ENCODE measurements at regions not wholly inside any gene's neighbourhood (a gene's known extent, or its start where the extent isn't known, plus 50 kb on each side); places are given as distances from the start of the nearest gene placed in this dataset.

GRCh38 chr18:56545464-56545863, 92.9 kb downstream of the TXNL1 start:
- Mint-ChIP-seq H3K27me3 (peaks cover 0 to 7% of the 10 kb centered on the region in 2 donors), H3K9me3 (no peaks in the 10 kb centered on the region), H3K27ac (no peak overlapping the region), H3K4me3 (no peak overlapping the region), H3K4me1 (ENCODE audit: low read depth in 2 of 2) (peaks cover 0 to 4% of the 10 kb centered on the region in 2 donors), H3K36me3 (no peaks in the 10 kb centered on the region)
- no peak for DNase-seq (ENCODE audit: low spot score)
- no peak for ATAC-seq

- no peak overlapping the region for H3K4me3 Mint-ChIP-seq
Observed at GRCh38 chr18:56542476-56542875, 95.9 kb downstream of the TXNL1 start.

GRCh38 chr18:56541793-56542192, 96.6 kb downstream of the TXNL1 start:
- no peak overlapping the region for H3K27ac Mint-ChIP-seq
- peaks cover 0 to 7% of the 10 kb centered on the region in 2 donors for H3K27me3 Mint-ChIP-seq
- DNase-seq (ENCODE audit: low spot score) = no peak
- ATAC-seq = no peak
- peaks cover 0 to 4% of the 10 kb centered on the region in 2 donors for H3K4me1 Mint-ChIP-seq (ENCODE audit: low read depth in 2 of 2)
- no peaks in the 10 kb centered on the region for H3K36me3 Mint-ChIP-seq
- H3K9me3 Mint-ChIP-seq = no peaks in the 10 kb centered on the region
- no peak overlapping the region for H3K4me3 Mint-ChIP-seq

More at GRCh38 chr18:56542476-56542875, 95.9 kb downstream of the TXNL1 start:
- ATAC-seq (no peak), DNase-seq (ENCODE audit: low spot score) (no peak)
- no peaks in the 10 kb centered on the region for H3K9me3 Mint-ChIP-seq
- no peaks in the 10 kb centered on the region for H3K36me3 Mint-ChIP-seq
- H3K27me3 Mint-ChIP-seq = peaks cover 0 to 7% of the 10 kb centered on the region in 2 donors
- peaks cover 0 to 4% of the 10 kb centered on the region in 2 donors for H3K4me1 Mint-ChIP-seq (ENCODE audit: low read depth in 2 of 2)
- no peak overlapping the region for H3K27ac Mint-ChIP-seq

GRCh38 chr18:56541340-56541739, 97.1 kb downstream of the TXNL1 start:
- H3K4me3 Mint-ChIP-seq = no peak overlapping the region
- no peak for ATAC-seq

GRCh38 chr18:56538746-56539145, 99.6 kb downstream of the TXNL1 start:
- Mint-ChIP-seq H3K4me1 (ENCODE audit: low read depth in 2 of 2) (peaks cover 0 to 4% of the 10 kb centered on the region in 2 donors), H3K27me3 (no peaks in the 10 kb centered on the region), H3K4me3 (no peak overlapping the region), H3K36me3 (no peaks in the 10 kb centered on the region), H3K27ac (no peak overlapping the region), H3K9me3 (no peaks in the 10 kb centered on the region)
- DNase-seq (ENCODE audit: low spot score) = no peak
- no peak for ATAC-seq

More at GRCh38 chr18:56541340-56541739, 97.1 kb downstream of the TXNL1 start:
- no peaks in the 10 kb centered on the region for H3K36me3 Mint-ChIP-seq
- peaks cover 0 to 4% of the 10 kb centered on the region in 2 donors for H3K4me1 Mint-ChIP-seq (ENCODE audit: low read depth in 2 of 2)
- peaks cover 0 to 7% of the 10 kb centered on the region in 2 donors for H3K27me3 Mint-ChIP-seq
- no peak for DNase-seq (ENCODE audit: low spot score)
- H3K27ac Mint-ChIP-seq = peak overlapping the region in 1 of 2 donors; percentile 14
- no peaks in the 10 kb centered on the region for H3K9me3 Mint-ChIP-seq

GRCh38 chr18:56532176-56532840, 106.1 kb downstream of the TXNL1 start:
- peaks cover 4% of the 10 kb centered on the region for H3K36me3 Mint-ChIP-seq
- DNase-seq (ENCODE audit: low spot score) = no peak
- H3K9me3 Mint-ChIP-seq = peaks cover 4% of the 10 kb centered on the region
- ATAC-seq = peak; percentile 72 to 90
- H3K4me1 Mint-ChIP-seq (ENCODE audit: low read depth in 2 of 2) = no peaks in the 10 kb centered on the region
- peaks cover 7 to 14% of the 10 kb centered on the region in 2 donors for H3K27me3 Mint-ChIP-seq
- H3K27ac Mint-ChIP-seq = no peak overlapping the region
- no peak overlapping the region for H3K4me3 Mint-ChIP-seq

- no peak overlapping the region for H3K27ac Mint-ChIP-seq
- H3K4me1 Mint-ChIP-seq (ENCODE audit: low read depth in 2 of 2) = no peaks in the 10 kb centered on the region
- H3K9me3 Mint-ChIP-seq = no peaks in the 10 kb centered on the region
- H3K27me3 Mint-ChIP-seq = peaks cover 2 to 18% of the 10 kb centered on the region in 2 donors
- H3K36me3 Mint-ChIP-seq = no peaks in the 10 kb centered on the region
- no peak for DNase-seq (ENCODE audit: low spot score)
- H3K4me3 Mint-ChIP-seq = no peak overlapping the region
- ATAC-seq = no peak
Observed at GRCh38 chr18:56522816-56523215, 115.6 kb downstream of the TXNL1 start.

- ATAC-seq = no peak
- Mint-ChIP-seq H3K9me3 (no peaks in the 10 kb centered on the region), H3K4me3 (no peak overlapping the region), H3K27ac (no peak overlapping the region), H3K36me3 (no peaks in the 10 kb centered on the region), H3K4me1 (ENCODE audit: low read depth in 2 of 2) (no peaks in the 10 kb centered on the region), H3K27me3 (peaks cover 2 to 27% of the 10 kb centered on the region in 2 donors)
- DNase-seq (ENCODE audit: low spot score) = no peak
Observed at GRCh38 chr18:56521263-56521662, 117.1 kb downstream of the TXNL1 start.

DNA sequence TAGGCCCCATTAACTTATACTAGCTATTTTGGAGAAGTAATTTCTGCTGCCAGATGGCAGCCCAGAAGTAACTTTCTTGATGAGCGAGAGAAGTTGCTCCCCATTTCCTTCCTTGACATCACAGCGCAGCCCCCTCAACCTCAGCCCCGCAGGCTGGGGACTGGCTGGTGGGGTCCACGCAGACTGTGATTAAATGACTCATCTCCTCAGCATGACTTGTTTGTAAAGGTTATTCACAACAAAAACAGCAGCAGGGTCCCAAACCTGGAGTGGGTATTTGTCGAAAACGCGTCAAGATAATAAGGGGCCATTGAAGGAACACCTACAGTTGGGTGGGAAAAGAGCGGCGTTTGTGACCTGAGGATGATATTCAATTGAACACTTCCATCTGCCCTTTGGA, 120.6 kb downstream of the TXNL1 start:
- Mint-ChIP-seq H3K36me3 (no peaks in the 10 kb centered on the region), H3K4me3 (no peak overlapping the region), H3K27me3 (peaks cover 2 to 15% of the 10 kb centered on the region in 2 donors), H3K9me3 (no peaks in the 10 kb centered on the region), H3K27ac (no peak overlapping the region), H3K4me1 (ENCODE audit: low read depth in 2 of 2) (no peaks in the 10 kb centered on the region)
- no peak for DNase-seq (ENCODE audit: low spot score)
- ATAC-seq = no peak

- no peaks in the 10 kb centered on the region for H3K9me3 Mint-ChIP-seq
- DNase-seq (ENCODE audit: low spot score) (no peak), ATAC-seq (no peak)
- H3K27ac Mint-ChIP-seq = no peak overlapping the region
- H3K4me3 Mint-ChIP-seq = no peak overlapping the region
- H3K36me3 Mint-ChIP-seq = no peaks in the 10 kb centered on the region
- H3K4me1 Mint-ChIP-seq (ENCODE audit: low read depth in 2 of 2) = no peaks in the 10 kb centered on the region
- peaks cover 2 to 15% of the 10 kb centered on the region in 2 donors for H3K27me3 Mint-ChIP-seq
Observed at GRCh38 chr18:56517196-56517595, 121.2 kb downstream of the TXNL1 start.

GRCh38 chr18:56516789-56517188, 121.6 kb downstream of the TXNL1 start:
- ATAC-seq = no peak
- no peak for DNase-seq (ENCODE audit: low spot score)
- H3K9me3 Mint-ChIP-seq = no peaks in the 10 kb centered on the region
- no peaks in the 10 kb centered on the region for H3K36me3 Mint-ChIP-seq
- peaks cover 2 to 15% of the 10 kb centered on the region in 2 donors for H3K27me3 Mint-ChIP-seq
- H3K27ac Mint-ChIP-seq = no peak overlapping the region
- no peak overlapping the region for H3K4me3 Mint-ChIP-seq
- no peaks in the 10 kb centered on the region for H3K4me1 Mint-ChIP-seq (ENCODE audit: low read depth in 2 of 2)

DNA sequence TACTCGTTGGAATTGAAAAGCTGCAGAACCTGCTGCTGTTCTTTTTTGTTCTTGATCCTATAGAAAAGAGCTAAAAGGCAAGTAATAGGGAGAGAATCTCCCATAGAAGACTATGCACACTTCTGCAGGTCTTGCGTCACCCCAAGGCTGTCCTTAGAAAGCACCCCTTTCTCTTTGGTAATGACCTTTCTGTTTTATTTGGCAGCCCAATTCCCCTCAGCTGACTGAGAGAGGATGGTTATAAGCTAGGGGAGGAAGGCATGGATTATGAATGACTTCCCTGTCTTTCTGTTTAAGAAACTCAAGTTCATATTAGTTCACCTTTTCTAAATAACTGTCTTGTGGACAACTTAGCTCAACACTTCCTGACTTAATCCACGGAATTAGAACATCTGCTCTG, 122.9 kb downstream of the TXNL1 start:
- Mint-ChIP-seq H3K4me3 (no peak overlapping the region), H3K36me3 (no peaks in the 10 kb centered on the region), H3K27me3 (peaks cover 2 to 15% of the 10 kb centered on the region in 2 donors), H3K4me1 (ENCODE audit: low read depth in 2 of 2) (no peaks in the 10 kb centered on the region), H3K9me3 (no peaks in the 10 kb centered on the region), H3K27ac (no peak overlapping the region)
- no peak for DNase-seq (ENCODE audit: low spot score)
- ATAC-seq = no peak

GRCh38 chr18:56511996-56512395, 126.4 kb downstream of the TXNL1 start:
- Mint-ChIP-seq H3K4me1 (ENCODE audit: low read depth in 2 of 2) (no peaks in the 10 kb centered on the region), H3K27ac (no peak overlapping the region), H3K4me3 (no peak overlapping the region), H3K9me3 (no peaks in the 10 kb centered on the region), H3K36me3 (no peaks in the 10 kb centered on the region), H3K27me3 (peaks cover 0 to 3% of the 10 kb centered on the region in 2 donors)
- no peak for ATAC-seq
- no peak for DNase-seq (ENCODE audit: low spot score)

- ATAC-seq = no peak
- Mint-ChIP-seq H3K4me1 (ENCODE audit: low read depth in 2 of 2) (no peaks in the 10 kb centered on the region), H3K4me3 (no peak overlapping the region), H3K27me3 (no peaks in the 10 kb centered on the region), H3K9me3 (no peaks in the 10 kb centered on the region), H3K27ac (no peak overlapping the region), H3K36me3 (no peaks in the 10 kb centered on the region)
- no peak for DNase-seq (ENCODE audit: low spot score)
Observed at GRCh38 chr18:56510108-56510507, 128.3 kb downstream of the TXNL1 start.

GRCh38 chr18:56509656-56510055, 128.7 kb downstream of the TXNL1 start:
- no peak for DNase-seq (ENCODE audit: low spot score)
- Mint-ChIP-seq H3K27me3 (peaks cover 0 to 4% of the 10 kb centered on the region in 2 donors), H3K36me3 (no peaks in the 10 kb centered on the region), H3K9me3 (no peaks in the 10 kb centered on the region), H3K4me1 (ENCODE audit: low read depth in 2 of 2) (no peaks in the 10 kb centered on the region), H3K27ac (no peak overlapping the region), H3K4me3 (no peak overlapping the region)
- ATAC-seq = no peak
